ENCODE measurements at regions not wholly inside any gene's neighbourhood (a gene's known extent, or its start where the extent isn't known, plus 50 kb on each side); places are given as distances from the start of the nearest gene placed in this dataset.

DNA sequence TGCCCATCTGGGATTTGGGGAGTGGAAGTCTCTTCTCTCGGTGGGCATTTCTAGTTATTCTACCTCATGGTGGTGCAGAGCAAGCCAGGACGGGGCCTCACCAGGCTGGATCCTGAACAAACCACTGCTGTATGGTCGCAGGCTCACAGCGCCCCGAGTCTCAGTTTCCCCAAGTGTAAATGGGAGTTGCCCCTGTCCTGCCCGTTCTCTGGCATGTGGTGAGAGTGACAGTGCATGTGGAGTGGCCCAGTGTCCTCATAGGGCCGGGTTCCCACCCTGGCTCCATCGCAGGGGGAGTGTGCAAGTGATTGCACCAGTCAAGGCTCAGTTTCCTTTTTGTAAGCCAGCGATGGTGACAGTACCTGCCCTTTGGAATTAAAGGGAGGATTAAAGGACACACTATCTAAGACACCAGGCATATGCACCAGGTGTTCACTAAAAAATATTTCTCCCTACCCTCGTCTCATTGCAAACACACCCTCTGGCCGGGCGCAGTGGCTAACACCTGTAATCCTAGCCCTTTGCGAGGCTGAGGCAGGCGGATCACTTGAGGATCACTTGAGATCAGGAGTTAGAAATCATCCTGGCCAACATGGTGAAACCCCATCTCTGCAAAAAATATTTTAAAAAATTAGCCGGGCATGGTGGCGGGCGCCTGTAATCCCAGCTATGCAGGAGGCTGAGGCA is 173.3 kb upstream of the MYCN start:
- no peak for DNase-seq

DNA sequence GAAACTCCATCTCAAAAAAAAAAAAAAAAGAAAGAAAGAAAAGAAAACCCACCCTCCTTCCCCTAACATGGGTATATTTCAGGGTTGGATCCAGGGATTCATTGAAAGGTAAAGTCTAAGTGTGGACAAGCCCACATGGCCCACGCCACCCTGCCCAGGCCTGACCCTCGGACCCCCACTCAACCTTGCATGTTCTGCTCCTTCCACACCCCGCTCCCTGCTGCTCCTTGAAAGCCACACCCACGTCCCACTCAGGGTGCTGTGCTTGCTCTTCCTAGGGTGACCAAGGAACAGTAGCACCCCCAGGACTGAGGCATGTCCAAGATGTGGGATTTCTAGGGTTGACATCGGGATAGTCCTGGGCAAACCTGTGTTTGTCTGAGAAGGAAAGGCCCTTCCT is 172.7 kb upstream of the MYCN start:
- DNase-seq = no peak

DNA sequence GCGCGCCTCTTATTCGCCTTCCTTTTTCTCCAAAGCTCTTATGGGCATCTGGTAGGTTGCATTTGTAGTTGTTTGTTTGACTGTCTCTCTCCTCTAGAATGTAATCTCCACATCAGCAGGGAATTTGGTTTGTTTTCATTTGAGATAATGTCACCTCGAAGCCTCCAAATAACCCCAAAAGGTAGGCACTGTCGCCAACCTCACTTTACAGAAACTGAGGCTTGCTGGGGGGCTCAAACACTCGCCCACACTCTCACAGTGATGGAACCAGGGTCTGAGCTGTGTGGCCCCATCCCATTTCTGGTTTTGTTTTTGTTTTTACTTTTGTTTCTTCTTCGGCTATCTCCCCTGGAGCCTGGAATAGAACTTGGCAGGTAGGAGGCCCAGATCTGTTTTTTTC is 172.2 kb upstream of the MYCN start:
- DNase-seq = no peak

DNA sequence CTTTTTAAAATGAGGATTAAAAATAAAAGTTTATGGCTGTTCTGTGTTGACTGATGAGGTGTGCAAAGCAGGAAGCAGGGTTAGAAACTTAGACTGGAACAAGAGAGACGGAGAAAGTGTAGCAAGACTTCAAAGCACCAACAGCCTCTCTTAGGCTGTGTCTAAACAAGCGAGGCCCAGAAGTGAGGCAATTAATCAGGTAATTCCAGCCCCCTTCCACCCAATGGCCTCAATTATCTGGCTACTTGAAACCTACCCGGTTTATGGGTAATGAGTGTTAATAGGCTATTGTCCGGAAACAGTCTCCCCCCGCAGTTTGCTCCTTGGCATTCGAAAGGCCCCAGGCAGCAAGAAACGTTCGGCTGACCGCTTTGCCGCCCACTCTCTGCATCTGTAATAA is 171.7 kb upstream of the MYCN start:
- DNase-seq = no peak

DNA sequence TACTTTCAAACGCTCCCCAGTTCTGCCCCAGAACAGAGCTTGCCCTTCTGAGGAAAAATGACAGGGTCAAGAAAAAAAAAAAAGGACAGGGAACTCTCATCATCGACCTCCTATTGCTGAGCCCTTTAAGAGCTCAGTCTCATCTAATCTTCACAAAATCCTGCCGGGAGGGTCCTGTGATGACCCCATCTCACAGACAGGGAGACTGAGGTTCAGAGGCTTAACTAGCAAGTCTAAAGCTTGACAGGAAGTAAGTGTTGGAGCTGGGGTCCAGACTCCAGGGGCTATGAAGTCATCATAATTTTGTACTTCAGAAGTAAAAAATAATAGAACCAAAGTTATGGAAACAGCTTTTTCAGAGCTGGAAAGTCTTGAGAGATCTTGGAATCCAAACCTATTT is 171.1 kb upstream of the MYCN start:
- no peak for DNase-seq

DNA sequence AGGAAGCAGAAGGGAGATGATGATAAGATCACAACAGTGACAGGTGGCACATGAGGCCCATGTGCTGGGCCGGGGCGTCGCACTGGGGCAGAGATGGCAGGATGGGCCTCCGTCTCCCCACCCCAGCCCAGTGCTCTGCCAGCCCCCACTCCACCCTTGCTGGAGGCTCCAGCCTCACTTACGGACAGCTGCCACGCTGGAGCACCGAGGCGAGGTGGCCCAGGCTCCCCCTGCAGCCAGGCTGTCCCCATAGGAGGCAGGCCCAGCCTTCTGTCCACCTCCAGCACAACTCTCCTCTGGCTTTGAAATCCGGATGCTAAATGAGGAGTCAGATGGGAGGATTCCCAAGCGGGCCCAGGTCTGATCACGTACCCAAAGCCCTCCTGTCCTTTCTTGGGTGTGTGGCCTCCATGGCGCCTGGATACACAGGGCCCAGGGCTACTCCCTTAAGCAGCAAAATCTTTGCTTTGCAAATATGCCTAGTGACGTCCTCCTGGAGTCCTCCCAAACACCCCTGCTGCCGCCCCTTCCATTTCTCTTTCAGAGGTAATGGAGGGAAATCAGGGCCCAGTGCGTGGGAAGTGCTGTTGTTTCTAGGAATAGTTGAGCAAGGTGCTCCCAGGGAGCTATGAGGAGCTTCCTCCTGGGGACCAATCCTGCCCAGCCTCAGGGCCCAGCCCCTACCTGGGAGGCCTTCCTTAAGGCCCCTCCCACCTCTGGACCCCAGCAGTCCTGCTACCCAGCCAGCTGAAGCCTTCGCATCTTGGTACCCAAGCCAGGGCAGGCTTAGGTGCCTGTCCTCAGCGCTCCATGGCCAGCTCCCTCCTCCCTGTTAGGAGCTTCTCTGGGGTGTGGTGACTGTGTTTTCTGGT is 170.4 kb upstream of the MYCN start:
- no peak for DNase-seq

DNA sequence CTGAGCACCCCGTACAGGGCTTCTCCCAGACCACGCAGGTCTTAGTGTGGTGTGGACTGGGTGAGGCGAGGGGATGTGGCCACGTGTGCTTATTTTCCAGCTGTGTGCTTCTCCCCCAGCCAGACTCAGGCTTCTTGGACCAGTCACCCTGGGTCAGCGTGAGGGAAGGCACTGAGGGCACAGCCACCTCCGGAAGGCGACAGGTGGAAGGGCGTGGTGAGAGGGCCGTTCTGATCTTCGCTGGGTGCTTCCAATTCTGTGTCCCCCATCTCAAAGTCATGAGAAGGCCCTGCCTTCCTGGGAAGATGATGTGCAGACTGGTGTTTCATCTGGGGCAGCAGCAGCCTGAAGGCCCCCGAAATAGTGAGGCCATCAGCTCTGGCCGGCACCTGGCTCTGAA is 169.7 kb upstream of the MYCN start:
- DNase-seq = no peak

DNA sequence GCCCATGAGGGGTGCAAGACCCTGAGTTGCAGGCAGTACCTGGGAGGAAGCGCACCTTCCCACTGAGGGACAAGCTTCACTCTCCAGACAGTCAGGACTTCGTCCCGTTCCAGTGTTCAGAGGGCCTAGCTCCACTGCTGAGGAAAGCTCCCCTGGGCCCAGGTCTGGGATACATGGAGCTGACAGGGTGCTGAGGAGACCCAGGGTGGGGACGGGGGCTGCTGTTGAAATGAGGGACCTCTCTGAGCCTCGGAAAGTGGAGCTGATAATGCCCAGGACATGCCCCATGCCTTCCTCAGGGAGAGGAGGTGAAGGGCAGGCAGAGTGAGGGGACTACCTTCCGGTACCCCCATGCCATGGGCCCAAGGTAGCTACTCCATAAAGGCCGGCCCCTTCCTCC is 169.2 kb upstream of the MYCN start:
- no peak for DNase-seq

DNA sequence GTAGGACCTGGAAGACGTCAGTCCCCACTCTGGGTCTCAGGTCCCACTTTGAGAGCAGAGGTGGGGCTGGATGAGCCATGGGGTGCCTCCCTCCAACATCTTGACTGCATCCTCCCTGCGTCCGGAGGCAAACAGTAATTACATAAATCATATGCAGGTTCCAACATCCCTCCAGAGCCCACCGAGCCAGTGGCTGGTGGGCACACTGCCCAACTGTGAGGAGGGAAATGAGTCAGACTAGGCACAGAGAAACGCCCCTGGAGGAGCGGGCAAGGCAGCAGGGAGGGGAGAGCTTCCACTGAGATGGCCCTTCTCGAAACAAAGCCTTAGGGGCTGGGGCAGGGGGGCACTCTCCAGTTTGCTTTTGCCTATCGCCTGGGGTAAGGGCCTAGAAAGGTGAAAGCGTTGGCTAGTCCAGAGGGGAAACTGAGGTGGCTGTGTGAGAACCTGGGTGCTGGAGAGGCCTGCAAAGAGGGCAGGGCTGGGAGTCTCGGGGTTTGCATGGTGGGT is 168.2 kb upstream of the MYCN start:
- DNase-seq = no peak

DNA sequence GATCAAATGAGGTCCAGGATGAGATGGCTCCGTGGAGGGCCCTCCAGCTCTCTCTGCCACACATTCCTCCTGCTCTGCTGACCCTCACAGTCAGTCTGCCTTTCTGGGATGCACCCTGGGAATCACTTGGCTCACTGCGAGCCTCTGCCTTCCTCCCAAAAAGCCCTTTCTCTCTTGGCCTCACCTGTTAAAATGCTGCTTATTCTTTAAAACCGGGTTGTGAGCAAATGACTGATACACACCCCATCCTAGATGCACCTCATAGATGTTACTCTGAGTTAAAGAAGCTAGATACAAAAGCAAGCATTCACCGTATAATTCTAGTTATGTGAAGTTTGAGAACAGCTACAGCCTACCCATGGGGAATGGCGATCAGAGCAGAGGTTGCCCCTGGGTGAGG is 167.7 kb upstream of the MYCN start:
- DNase-seq = no peak

DNA sequence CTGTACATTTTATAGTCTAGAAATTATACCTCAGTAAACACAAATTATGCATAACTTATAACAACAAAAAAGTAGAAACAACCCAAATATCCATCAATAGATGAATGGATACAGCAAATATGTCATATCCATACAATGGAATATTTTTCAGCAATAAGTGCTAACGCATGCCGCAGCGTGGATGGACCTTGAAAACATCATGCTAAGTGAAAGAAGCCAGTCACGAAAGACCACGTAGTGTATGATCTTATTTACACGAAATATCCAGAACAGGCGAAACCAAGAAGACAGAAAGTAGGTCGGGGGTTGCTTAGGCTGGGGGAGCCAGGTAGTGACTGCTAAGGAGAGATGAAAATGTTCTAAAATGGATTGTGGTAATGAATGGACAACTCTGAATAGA is 167.1 kb upstream of the MYCN start:
- no peak for DNase-seq

DNA sequence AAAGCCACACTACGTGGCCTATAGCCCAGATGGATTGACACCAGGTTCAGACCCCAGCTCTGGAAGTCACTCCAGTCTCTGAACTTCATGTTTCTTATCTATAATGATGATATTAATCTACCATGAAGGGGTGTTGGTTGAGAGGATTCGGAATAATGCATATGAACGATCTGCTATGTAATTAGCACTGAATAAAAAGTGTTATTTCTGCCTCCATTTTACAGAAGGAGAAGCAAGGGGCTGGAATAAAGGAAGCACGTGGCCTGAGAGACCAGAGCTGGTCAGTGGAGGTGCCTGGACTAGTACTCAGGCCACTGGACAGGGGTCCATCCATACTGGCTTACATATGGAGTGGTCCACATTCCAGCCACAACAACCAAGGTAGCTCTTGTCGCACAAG is 166.5 kb upstream of the MYCN start:
- DNase-seq = no peak

DNA sequence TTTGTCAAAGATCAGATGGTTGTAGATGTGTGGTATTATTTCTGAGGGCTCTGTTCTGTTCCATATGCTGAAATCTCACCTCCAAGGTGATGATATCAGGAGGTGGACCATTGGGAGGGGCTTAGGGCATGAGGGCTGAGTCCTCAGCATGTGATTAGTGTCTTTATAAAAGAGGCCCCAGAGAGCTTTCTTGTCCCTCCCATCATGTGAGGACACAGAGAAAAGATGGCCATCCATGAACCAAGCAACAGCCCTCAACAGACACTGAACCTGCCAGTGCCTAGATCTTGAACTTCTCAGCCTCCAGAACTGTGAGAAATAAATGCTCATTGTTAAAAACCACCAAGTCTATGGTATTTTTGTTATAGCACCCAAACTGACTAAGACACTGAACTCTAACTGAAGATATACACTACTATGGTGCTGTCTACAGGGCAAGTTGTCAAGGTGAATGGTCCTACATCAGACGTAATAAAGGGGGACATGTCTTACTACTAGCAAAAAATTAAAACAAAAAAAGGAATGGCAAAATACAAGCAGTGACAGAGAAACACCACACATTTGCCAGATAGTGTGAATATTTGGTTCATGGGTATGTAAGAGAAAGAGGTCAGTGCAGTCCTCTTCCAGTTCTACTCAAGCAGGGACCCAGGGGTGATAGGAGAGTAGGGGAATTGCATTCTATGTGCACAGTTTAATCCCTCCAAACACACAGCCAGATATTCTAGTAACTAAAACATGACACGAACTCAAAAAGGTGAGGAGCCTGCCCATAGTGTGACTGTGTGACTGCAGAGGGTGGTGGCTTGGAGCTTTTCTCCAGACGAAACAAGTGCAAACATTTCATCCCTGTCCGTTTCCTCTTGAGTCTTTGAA is 164.4 kb upstream of the MYCN start:
- no peak for DNase-seq

DNA sequence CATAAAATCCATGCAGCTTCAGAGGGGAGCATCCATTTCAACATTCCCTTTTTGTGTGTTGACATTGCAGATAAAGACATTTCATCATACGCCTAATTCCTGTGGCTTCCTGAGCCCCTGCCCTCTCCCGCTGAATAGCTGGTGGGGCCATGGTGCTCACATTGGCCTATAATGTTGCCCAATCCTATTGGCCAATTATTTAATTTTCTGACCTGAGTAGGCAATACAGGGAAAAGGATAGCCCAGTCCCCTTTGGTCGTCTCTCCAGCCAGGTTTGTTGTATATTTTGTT is 163.8 kb upstream of the MYCN start:
- DNase-seq = peak; percentile 12

DNA sequence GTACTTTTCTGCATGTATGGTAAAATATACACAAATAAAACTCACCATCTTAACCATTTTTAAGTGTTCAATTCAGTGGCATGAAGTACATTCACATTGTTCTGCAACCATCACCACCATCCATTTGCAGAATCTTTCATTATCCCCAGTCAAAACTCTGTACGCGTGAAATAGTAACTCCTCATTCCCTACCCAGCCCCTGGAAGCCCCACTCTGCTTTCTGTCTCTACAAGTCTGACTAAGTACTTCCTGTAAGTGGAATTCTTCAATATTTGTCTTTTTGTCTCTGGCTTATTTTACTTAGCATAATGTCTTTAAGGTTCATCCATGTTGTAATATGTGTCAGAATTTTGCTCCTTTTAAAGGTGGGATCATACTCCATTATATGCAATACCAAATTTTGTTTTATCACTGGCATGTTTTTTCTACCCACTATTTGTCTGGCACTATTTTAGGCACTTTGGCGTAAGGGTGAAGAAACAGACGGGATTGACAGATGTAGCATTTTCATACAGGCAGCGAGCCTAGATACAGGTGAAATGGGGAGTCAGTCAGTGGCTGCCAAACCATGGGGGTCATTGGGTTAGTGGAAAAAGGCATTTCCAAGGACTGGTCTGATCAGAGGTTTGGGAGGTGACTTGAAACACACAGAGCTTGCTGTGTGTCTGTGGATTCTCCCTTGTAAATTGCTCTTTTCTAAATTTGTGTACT is 163.2 kb upstream of the MYCN start:
- DNase-seq = no peak

DNA sequence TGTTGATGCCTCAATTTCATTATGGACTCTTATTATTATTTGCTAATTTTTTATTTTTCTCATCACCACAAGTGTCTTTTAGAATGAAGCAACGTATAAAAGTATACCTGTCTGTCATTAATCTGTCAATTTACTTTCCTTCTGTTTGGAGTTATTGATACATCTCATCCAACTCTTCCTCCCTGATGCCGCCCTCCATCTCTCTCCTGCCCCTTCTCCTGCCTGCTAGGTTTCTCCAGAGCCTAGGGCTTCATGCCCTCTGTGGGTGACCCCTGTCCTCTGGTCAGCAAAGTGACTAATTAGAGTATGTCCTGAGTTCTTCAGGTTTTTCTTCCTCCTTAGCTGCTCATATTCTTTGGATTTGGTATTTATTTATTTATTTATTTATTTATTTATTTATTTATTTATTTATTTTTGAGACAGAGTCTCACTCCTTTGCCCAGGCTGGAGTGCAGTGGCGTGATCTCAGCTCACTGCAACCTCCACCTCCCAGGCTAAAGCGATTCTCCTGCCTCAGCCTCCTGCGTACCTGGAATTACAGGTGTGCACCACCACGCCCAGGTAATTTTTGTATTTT is 162.5 kb upstream of the MYCN start:
- DNase-seq = no peak

DNA sequence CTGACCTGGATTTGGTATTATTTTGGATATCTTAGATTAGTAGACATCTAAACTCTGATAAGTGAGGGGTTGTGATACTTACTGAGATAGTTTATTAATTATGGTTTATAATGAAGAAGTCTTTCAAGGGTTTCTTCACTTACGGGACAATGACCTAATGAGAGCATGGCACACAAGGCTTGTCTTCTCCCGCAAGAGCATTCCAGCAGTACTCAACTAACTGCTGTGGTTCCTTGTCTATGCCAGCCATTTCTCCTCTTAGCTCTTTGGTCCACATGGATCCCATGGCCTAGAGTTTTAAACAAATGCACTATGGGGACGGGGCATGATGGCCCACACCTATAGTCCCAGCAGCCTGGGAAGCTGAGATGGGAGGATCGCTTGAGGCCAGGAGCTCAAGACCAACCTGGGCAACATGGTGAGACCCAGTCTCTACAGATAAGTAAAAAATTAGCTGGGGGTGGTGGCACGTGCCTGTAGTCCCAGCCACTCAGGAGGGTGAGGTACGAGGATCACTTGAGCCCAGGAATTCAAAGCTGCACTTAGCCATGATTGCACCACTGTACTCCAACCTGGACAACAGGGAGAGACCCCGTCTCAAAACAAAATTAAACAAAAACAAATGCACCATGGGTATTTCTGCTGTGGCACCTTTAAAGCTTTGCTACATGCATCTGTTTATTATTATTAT is 161.7 kb upstream of the MYCN start:
- no peak for DNase-seq

DNA sequence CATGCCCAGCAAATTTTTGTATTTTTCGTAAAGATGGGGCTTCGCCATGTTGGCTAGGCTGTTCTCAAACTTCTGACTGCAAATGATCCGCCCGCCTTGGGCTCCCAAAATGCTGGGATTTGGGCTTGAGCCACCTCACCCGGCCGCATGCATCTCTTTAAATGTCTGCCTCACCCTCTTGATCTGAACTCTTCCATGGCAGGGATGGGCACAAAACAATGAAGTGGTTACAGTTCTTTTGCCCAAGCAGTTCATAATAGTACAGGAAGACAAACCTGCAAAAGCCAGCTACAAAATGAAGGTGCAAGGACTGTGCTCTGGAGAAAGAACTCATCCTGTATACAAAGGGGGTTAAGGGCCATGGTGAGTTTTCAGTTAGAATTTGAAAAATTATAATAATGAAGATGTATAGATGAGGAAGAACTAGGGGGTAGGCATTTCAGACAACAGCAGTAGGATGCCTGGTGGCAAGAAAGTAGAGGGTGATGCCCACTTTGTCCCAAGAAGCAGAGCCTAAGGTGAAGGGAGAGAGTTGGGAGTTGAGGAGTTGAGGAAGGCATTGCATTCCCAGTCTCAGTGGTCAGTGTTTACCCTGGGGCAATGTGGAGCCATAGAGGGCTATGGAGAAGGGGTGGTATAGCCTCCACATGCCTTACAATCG is 160.8 kb upstream of the MYCN start:
- no peak for DNase-seq

DNA sequence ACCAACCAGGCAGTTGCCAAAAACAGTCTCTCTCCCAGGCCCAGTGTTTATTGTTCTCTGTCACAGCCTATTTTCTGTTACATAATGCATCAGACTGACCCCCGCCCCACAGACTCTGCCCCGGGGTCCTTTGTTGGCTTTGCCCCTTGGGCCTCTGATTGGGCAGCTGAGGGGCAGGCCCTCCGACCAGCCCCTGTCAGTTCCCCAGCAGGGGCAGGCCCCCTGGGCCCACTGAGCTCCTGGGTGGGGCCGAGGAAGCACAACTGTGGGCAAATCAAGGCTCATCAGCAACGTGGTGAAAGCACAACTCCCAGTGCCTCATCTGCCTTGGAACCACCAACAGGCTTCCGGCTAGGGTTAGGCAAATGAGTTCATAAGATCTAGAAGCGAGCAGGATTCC is 160.1 kb upstream of the MYCN start:
- no peak for DNase-seq

DNA sequence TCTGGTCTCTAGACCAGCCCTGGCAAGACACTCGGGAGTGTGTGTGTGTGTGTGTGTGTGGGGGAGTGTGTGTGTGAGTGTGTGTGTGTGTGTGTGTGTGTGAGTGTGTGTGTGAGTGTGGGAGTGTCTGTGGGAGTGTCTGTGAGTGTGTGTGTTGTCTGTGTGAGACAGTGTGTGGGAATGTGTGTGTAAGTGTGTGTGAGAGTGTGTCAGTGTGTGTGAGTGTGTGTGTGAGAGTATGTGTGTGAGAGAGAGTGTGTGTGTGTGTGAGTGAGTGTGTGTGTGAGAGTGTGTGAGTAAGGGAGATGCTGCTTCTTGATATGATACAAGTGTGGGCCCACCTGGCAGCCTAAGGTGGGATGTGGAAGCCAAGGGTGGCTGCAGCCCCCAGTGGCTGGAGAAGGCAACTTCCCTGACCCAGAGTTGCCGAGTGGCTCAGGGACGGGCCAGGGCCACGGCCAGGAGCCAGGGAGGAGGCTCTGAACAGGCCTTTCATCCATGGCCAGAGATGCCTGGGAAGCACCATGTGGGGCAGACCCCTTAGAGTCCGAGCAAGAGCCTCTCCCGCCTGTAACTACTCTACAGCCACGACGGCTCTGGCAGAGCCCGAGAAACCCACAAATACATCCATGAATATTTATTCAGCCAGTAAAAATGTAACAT is 159.3 kb upstream of the MYCN start:
- DNase-seq = no peak

Data from fibroblast of skin of scalp (primary cell).